ENCODE measurements at regions not wholly inside any gene's neighbourhood (a gene's known extent, or its start where the extent isn't known, plus 50 kb on each side); places are given as distances from the start of the nearest gene placed in this dataset.
"Not testable (repeated sequence)": the region's sequence is repeated elsewhere in the genome, so short reads cannot be mapped to it uniquely, and the experiment has no call there.

DNA sequence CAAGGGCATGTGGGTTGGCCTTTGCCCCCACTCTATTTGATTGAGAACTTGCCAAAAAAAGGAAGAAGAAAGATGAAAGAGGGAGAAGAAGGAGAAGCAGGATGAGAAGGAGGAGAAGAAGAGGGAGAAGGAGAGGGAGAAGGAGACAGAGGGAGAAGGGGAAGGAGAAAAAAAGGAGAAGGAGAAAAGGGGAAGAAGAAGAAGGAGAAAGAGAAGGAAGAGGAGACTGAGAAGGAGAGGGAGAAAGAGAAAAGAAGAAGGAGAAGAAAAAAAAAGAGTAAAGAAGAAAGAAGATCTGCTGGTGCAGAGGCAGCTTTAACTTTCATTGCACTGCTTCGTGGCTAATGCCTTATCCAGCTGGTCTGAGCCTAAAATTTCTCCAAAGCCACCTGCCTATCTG is 144.4 kb downstream of the ZNF22 start:
- TF ChIP-seq, protein P1, sequence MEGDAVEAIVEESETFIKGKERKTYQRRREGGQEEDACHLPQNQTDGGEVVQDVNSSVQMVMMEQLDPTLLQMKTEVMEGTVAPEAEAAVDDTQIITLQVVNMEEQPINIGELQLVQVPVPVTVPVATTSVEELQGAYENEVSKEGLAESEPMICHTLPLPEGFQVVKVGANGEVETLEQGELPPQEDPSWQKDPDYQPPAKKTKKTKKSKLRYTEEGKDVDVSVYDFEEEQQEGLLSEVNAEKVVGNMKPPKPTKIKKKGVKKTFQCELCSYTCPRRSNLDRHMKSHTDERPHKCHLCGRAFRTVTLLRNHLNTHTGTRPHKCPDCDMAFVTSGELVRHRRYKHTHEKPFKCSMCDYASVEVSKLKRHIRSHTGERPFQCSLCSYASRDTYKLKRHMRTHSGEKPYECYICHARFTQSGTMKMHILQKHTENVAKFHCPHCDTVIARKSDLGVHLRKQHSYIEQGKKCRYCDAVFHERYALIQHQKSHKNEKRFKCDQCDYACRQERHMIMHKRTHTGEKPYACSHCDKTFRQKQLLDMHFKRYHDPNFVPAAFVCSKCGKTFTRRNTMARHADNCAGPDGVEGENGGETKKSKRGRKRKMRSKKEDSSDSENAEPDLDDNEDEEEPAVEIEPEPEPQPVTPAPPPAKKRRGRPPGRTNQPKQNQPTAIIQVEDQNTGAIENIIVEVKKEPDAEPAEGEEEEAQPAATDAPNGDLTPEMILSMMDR (IDR thresholded peaks at IDR 0.05), result not testable (repeated sequence)
- not testable (repeated sequence) for TF ChIP-seq POLR2A (IDR thresholded peaks at IDR 0.05)

Measured in esophagus squamous epithelium (tissue), 4 donors.